Mononuclear cell (primary cell): ENCODE measurements at regions not wholly inside any gene's neighbourhood (a gene's known extent, or its start where the extent isn't known, plus 50 kb on each side); places are given as distances from the start of the nearest gene placed in this dataset.
"Not testable (repeated sequence)": the region's sequence is repeated elsewhere in the genome, so short reads cannot be mapped to it uniquely, and the experiment has no call there.

ENCODE experiments used
- H3K27me3 ChIP-seq: 2 replicates; pipeline ENCODE4 v1.6.0; 2011; ENCODE audit warnings: low read length, control low read depth; ENCODE audit not compliant: insufficient read depth
- H3K4me1 ChIP-seq: 2 replicates; pipeline ENCODE4 v1.5.1; 2011; ENCODE audit warnings: mild to moderate bottlenecking, low read length, control low read depth; ENCODE audit not compliant: insufficient read depth
- H3K4me3 ChIP-seq: 2 replicates; pipeline ENCODE4 v1.5.1; 2011; ENCODE audit warnings: mild to moderate bottlenecking, low read length, moderate library complexity
- H3K9me3 ChIP-seq: 2 replicates; pipeline ENCODE4 v1.5.1; 2011; ENCODE audit warnings: low read depth, mild to moderate bottlenecking, control low read depth, low read length

DNA sequence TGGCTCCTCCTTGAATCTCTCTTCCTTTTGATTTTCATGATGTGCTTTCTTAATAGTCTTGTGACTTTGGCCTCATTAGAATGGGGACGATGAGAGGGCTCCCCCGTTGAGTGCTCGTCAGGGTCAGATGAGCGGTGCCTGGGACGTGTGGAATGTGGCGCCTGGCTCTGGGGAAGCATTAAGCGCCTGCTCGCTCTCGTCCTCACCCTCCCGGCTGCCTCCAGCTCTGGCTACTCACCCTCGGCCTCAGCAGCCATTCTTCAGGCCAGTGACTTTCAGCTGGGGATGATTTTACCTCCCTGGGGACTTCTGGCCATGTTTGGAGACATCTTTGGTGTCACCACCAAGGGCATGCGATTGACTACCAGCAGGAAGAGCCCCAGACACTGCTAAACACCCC, 69.7 kb downstream of the RPS6KA4 start:
- Histone ChIP-seq H3K9me3 (no peaks in the 10 kb centered on the region), H3K4me3 (no peak overlapping the region), H3K4me1 (no peaks in the 10 kb centered on the region), H3K27me3 (no peaks in the 10 kb centered on the region)

DNA sequence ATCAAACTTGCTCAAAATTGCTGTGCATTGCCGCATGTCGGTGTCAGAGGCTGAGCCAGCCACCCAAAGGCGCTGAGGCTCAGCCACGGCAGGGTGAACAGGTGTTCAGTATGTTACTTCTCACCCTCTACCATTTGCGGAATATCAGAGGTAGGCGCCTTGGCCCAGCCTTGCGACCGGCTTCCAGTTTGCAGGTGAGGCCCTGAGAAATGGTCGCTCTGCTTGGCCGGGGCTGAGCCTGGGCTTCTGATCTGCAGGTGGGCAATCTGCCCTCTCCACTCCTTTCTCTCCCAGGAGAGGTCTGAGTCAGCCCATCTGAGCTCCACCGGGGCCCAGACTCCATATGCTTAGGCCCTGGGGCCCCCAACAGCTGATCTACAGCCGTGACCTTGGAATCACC, 71.0 kb downstream of the RPS6KA4 start:
- Histone ChIP-seq H3K4me1 (no peaks in the 10 kb centered on the region), H3K4me3 (no peak overlapping the region), H3K27me3 (no peaks in the 10 kb centered on the region), H3K9me3 (no peaks in the 10 kb centered on the region)

DNA sequence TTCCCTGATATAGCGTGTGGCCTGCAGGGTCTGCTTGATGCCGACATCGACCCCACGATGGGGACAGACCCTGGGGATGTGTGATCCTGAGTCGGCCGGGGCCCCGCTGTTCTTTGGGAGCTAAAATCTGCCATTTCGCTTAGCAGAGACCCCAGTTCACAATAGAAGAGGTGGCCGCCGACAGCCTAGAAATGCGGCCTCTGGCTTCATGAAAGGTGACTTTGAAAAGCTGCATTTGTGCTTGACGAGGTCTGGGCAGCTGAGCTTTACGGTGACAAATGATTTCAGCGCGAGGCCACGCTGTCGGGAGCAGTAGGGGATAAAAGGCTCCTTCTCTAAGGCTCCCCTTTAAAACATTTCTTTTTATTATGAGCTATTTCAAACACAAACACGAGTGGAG, 71.7 kb downstream of the RPS6KA4 start:
- no peak overlapping the region for H3K4me3 ChIP-seq
- no peaks in the 10 kb centered on the region for H3K9me3 ChIP-seq
- H3K4me1 ChIP-seq: no peaks in the 10 kb centered on the region
- no peaks in the 10 kb centered on the region for H3K27me3 ChIP-seq

DNA sequence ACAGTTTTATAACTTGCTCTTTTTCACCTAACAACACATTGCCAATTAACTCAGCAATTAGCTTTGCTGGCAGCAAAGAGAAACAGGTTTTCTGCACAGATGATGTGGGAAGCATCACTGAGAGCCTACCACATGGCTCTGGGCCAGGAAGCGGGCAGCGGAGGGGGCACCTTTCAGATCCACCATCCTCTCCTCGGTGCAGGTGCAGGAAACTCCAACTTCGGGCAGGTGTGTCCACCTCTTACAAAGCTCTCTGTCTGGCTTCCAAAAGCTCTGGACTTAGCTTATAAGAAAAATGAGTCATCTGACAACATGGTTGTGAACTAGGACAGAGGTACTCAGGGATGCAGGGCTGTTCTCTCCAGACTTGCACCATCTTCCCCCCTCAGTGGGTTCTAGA, 77.0 kb downstream of the RPS6KA4 start:
- Histone ChIP-seq H3K4me1 (peaks cover 10% of the 10 kb centered on the region), H3K9me3 (no peaks in the 10 kb centered on the region), H3K27me3 (no peaks in the 10 kb centered on the region), H3K4me3 (no peak overlapping the region)

DNA sequence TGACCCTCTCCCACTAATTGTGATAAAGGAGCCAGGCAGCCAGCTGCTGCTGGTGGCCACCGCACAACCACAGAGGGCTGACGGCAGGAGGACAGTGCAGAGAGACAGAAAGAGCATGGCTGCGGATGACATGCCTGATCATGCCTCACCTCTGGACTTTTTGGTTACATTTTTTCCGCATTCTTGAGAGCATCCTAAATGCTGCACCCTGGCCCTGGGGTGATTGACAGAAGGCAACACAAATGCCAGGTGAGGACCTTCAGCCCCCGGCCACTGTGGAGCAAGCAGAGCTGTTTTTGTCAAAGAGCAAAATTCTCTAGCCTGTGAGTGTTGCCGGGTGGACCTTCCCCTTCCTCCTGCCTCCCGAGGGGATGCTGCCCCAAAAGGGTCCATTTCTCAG, 78.5 kb downstream of the RPS6KA4 start:
- H3K27me3 ChIP-seq: no peaks in the 10 kb centered on the region
- no peak overlapping the region for H3K4me3 ChIP-seq
- H3K4me1 ChIP-seq: peaks cover 16% of the 10 kb centered on the region
- no peaks in the 10 kb centered on the region for H3K9me3 ChIP-seq

DNA sequence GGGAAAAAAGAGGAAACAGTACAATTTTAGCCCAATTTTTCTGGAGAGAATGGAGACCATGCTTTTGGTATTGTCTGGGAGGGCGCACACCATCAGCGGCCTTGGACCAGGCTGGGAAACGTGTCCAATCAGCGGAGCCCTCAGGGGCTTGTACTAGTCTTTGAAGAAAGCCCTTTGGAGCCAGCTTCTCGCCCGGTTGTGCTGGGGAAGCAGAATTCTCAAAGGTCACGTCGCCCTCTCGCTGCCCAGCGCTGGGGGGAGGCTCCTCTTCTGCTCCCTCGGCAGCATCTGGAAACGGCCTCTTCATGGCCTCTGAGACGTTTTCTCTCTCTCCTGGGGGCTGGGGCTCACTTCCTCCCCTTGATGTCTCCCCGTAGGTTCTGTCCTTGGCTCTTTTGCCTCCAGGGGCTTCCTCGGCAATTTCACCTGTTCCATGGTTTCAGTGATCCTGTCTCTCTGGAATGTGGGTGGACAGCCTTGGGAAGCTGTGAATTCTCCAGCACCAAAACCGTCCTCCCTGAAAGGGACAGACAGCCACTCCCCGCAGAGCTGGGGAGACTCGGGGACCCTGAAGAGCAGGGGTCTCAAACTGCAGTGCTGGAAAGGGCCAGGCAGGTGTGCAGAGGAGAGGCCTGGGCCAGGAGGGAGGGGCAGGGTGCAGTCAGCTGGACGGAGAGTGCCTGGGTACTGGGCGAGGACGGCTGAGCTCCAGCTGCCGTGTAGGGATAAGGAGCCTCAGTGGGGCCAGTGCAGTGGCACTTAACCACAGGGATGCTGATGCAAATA, 80.2 kb downstream of the RPS6KA4 start:
- H3K4me3 ChIP-seq: no peak overlapping the region

DNA sequence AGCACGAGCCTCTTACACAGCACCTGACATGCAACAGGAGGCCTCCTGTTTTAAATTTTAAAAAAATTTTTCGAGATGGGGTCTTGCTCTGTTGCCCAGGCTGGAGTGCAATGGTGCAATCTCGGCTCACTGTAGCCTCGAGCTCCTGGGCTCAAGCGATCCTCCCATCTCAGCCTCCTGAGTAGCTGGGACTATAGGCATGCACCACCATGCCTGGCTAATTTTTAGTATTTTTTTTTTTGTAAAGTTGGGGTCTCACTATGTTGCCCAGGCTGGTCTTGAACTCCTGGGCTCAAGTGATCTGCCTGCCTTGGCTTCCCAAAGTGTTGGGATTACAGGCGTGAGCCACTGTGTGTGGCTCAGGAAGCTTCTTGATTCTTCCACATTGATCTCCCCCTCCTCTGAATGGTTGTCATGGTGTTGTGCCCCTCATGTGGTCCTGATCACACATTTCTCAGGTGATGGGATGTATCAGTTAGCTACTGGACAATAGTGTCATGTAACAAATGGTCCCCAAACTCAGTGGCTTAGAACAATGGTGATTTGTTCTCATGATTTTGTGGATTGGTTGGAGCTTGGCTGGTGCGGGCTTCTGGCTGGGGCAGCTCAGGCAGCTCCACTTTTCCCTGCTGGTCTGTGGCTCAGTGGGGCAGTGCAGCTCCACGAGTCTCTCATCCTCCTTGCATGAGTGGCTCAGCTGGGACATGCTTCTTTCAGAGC, 81.0 kb downstream of the RPS6KA4 start:
- not testable (repeated sequence) for H3K27me3 ChIP-seq, H3K9me3 ChIP-seq, H3K4me3 ChIP-seq
- H3K4me1 ChIP-seq: peaks cover 16% of the 10 kb centered on the region

More for the DNA sequence above, 80.2 kb downstream of the RPS6KA4 start:
- Histone ChIP-seq H3K4me1 (peaks cover 16% of the 10 kb centered on the region), H3K27me3 (no peaks in the 10 kb centered on the region), H3K9me3 (no peaks in the 10 kb centered on the region)

DNA sequence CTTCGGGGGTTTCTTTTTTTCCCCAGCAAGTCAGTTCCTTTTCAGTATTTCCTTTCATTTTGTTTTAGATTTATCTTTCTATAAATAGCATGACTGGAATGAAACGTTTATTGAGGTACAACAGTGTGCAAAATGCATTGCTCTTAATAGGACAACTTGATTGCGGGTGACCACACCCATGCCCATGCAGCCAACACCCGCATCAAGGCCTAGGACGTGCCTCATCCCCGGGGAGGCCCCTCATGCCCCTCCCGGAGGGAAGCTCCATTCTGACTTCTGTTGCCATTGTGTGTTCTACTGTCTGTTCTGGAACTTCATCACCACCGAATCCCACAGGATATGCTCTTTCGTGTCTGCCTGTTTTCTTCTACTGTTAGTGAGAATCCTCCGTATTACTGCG, 82.2 kb downstream of the RPS6KA4 start:
- H3K4me1 ChIP-seq: peaks cover 16% of the 10 kb centered on the region
- no peaks in the 10 kb centered on the region for H3K27me3 ChIP-seq
- H3K9me3 ChIP-seq: no peaks in the 10 kb centered on the region
- no peak overlapping the region for H3K4me3 ChIP-seq

DNA sequence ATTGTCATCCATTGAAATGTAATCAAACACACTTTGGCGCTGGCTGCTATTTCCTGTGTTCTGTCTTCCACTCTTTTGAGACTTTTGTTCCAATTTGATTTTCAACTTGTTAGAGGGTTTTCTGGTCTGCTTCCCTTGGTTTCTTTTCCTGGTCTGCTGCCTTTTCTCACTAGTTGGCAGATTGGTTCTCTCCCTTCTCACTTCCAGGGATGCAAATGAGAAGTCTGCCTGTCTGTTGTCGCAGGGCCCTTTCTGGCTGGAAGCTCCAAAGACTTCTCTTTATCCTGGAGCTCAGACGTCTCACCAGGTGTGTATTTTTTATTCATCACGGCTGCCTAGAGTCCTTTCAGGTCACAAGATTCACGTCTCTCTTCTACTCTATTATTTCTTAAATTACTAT, 84.0 kb downstream of the RPS6KA4 start:
- H3K9me3 ChIP-seq: no peaks in the 10 kb centered on the region
- H3K27me3 ChIP-seq: no peaks in the 10 kb centered on the region
- H3K4me3 ChIP-seq: no peak overlapping the region
- H3K4me1 ChIP-seq: peaks cover 26% of the 10 kb centered on the region

DNA sequence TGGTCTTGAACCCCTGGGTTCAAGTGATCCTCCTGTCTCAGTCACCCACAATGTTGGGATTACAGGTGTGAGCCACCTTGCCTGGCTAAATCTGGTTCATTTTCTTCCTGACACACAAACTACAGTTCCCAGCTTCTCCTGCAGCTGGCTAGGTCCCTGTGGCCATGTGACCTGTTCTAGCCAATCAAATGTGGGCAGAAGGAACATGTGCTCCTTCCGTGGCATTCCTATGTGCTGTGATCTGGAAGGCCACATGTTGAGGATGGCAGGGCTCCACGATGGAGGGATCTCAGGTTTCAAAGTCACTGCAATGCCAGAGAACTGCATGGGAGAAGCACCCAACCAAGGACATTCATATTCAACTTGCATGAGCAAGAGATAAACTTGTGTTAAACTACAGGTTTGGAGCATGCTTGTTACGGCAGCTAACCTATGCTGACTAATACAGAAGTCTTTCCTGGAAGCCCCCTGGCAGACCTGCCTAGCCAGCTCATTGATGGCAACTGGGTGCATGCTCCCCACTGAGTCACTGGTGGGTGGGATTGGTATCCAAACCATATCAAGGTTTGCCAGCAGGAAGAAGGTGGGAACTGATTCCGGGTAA, 86.0 kb downstream of the RPS6KA4 start:
- Histone ChIP-seq H3K4me1 (peaks cover 43% of the 10 kb centered on the region), H3K4me3 (no peak overlapping the region), H3K27me3 (no peaks in the 10 kb centered on the region), H3K9me3 (no peaks in the 10 kb centered on the region)

DNA sequence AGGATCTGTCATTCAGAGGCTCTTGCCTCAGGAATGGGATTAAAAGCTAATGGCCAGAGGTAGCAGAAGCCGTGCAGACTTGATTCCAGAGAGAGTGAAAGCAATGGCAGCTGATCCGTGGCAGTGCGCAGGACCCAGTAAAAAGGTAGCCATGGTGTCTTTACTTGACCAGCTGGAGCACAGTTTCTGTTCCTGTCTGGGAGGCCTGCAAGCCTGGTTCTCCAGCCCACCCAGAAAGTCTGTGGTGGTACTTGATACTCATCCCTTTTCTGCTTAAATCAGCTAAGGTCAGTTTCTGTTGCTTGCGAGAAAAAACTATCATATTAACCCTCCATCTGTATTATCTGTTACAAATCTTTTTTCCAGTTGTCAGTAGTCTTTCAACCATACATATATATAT, 86.7 kb downstream of the RPS6KA4 start:
- Histone ChIP-seq H3K27me3 (no peaks in the 10 kb centered on the region), H3K4me1 (peaks cover 45% of the 10 kb centered on the region), H3K4me3 (no peak overlapping the region), H3K9me3 (no peaks in the 10 kb centered on the region)

DNA sequence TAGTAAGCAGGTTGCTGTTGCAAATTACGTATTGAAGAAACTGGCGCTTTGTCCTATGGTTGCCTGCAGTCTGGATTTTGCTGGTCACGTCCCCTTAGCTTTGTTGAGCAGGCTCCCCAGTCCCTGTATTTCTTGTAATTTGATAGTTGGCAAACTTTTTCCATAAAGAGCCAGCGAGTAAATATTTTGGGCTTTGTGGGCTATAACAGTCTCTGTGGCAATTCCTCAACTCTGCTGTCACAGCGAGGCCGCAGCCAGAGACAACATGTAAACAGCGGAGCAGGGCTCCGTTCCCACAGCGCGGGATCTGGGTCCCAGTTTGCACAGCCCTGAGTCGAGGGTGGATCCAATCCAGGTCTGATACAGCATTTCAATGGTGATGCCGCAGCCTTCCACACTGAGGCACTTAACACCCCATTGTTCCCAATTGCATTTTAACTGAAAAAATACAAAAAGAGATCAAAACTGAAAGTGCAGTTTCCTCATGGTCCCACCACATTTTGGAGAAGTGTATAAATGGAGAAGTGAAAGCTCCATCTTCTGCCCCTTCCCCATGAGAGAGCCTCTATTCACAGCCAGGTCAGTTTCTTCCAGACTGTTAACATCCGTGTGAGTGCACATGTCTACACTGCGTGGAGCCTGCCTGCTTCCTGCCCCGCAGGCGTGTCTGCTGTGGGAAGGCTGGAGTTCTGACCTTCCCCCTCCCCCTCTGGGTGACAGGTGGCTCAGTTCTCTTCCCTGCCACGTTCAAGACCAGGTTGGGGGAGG, 89.1 kb downstream of the RPS6KA4 start:
- Histone ChIP-seq H3K9me3 (no peaks in the 10 kb centered on the region), H3K4me1 (peaks cover 38% of the 10 kb centered on the region), H3K4me3 (peak overlapping the region; percentile 32), H3K27me3 (no peaks in the 10 kb centered on the region)

DNA sequence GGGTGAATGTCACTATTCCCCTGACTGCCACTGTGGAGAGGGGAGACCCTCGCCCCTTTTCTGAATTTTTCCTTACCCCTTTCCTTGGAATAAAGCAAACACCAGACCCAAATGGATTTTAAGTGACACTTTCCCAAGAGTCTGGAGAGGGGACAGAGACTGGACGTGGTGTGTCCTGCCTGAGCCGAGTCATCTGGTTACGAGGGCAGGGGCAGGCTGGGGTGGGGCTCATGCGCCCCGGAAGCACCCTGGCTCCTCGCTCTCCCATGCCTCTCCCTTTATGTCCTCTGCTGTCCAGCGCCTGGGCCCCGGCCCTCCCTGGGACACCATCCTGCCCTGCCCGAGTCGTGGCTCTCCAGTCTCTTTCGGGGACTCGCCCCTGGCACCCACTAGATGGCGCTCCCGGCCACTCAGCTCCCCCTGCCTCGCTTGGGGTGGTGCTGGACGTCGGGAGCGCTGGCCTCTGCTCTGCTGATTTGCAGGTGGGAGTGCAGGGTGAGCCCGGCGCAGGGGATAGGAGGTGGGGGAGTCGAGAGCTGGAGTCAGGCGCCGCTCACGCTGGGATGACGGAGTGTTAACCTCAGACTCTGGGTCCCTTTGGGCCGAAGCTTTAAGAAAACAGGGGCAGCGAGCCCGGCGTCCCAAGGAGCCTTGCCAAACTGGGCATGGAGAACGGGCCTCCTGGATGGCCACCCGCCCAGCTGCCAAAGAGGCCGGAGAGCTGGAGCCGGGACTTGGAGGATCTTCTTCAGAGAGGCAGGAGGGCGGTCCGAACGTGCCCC, 89.8 kb downstream of the RPS6KA4 start:
- H3K4me3 ChIP-seq: peak overlapping the region; percentile 32

DNA sequence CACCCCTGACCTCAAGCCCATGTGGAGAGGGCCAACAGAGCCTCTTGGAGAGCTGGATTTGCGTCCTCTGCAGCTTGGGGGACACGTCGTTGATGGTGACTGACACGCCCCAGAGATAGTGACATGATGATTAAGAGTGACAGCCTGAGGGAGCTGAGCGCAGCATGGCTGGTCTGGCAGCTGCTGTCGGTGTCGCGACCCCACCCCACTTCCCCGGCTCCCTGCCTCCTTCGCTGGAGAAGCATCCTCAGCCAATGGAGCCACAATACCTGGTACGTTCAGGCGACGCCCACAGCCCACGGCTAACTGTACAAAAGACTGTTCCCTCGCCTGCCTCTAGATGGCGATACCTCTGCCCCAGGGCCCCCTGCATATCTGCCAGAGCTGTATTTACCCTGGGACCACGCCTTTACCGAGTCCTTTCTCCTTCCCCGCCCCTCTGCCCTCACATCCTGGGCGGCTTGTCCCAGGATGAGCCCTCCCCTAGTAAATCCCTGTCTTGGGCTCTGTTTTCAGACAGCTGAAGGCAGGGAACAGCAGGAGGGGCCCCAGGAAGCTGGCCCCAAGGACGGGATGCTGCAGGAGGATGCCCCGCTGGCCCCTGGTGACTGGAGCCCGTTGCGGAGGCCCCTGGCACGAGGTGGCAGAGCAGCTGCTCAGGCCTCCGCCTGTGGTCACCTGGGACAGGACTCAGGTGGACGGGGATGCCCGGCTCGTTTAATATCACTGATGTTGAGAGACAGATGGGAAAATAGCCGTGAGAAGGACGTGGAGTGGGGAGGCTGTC, 90.6 kb downstream of the RPS6KA4 start:
- peaks cover 38% of the 10 kb centered on the region for H3K4me1 ChIP-seq
- no peaks in the 10 kb centered on the region for H3K27me3 ChIP-seq
- no peaks in the 10 kb centered on the region for H3K9me3 ChIP-seq
- H3K4me3 ChIP-seq: peak overlapping the region; percentile 32

More for the DNA sequence above, 89.8 kb downstream of the RPS6KA4 start:
- no peaks in the 10 kb centered on the region for H3K9me3 ChIP-seq
- peaks cover 38% of the 10 kb centered on the region for H3K4me1 ChIP-seq
- no peaks in the 10 kb centered on the region for H3K27me3 ChIP-seq
